K562 (cell line): ENCODE measurements at regions not wholly inside any gene's neighbourhood (a gene's known extent, or its start where the extent isn't known, plus 50 kb on each side); places are given as distances from the start of the nearest gene placed in this dataset.

ENCODE experiments used
- ATAC-seq: fragments of 200-7000 bp; cut with Tn5 transposase; 3 replicates; pipeline ENCODE4 v1.9.1; 2020; ENCODE audit warnings: moderate library complexity
- BruUV-seq: library from RNA; stranded (reverse); fragments of 400-500 nt; replicated peaks from 2 replicates; lab custom pipeline; 2021; lab: Mats Ljungman, UMichigan
- CTCF ChIA-PET: fragments of 300-600 bp; formaldehyde crosslinking; extraction: SDS; loops from one replicate; lab custom pipeline; 2021; ENCODE audit warnings: low intra/inter-chr PET ratio; lab: Yijun Ruan, JAX
- POLR2A ChIA-PET: fragments of 300-600, 350-650 bp; sonication (Branson Sonifier 250); formaldehyde crosslinking; extraction: SDS; loops from one replicate; lab custom pipeline; 2021; ENCODE audit warnings: antibody characterized with exemption, inconsistent platforms; lab: Yijun Ruan, JAX
- DNase-seq, 4 experiments: peaks; one replicate each; pipeline versions ENCODE4 v3.0.0 to v3.0.0-alpha.2; 2011 to 2018; ENCODE audit warnings: low spot score in 3 of 4, mixed read lengths in 3 of 4; ENCODE audit errors: extremely low read depth in 1 of 4
- FAIRE-seq: peaks from 2 replicates; lab custom pipeline; 2011; peaks lifted over from hg19 to GRCh38; lab: Jason Lieb, UNC
- H2AFZ ChIP-seq: 2 replicates; pipeline ENCODE4 v1.6.0; 2011; ENCODE audit warnings: low read depth, low read length, control low read depth, inconsistent platforms
- H3K27ac ChIP-seq: fragments of 200-600 bp; 3 replicates; pipeline ENCODE4 v1.8.0; 2011; ENCODE audit warnings: low read depth, mild to moderate bottlenecking, control low read depth, inconsistent platforms, low read length, moderate library complexity, mixed read lengths; ENCODE audit errors: extremely low read depth
- H3K27me3 ChIP-seq, 2 experiments: fragments of 300-600 bp in 1 of 2; 2 replicates in 1 of 2; 3 replicates in 1 of 2; pipeline versions ENCODE4 v1.6.0 to v1.8.0; 2011; ENCODE audit warnings: inconsistent platforms in 2 of 2, low read length in 2 of 2, mild to moderate bottlenecking in 1 of 2, mixed read lengths in 1 of 2, moderate library complexity in 1 of 2; ENCODE audit not compliant: control insufficient read depth in 2 of 2, insufficient read depth in 2 of 2
- H3K36me3 ChIP-seq: fragments of 300-600 bp; 3 replicates; pipeline ENCODE4 v1.8.0; 2011; ENCODE audit warnings: mild to moderate bottlenecking, low read length, inconsistent platforms; ENCODE audit not compliant: control insufficient read depth, insufficient read depth
- H3K4me1 ChIP-seq, 2 experiments: fragments of 200-600 bp in 1 of 2; replicated peaks in 1 of 2; 2 replicates in 1 of 2; 3 replicates in 1 of 2; pipeline versions ENCODE4 v1.5.1 to v1.8.0; 2011; ENCODE audit warnings: inconsistent platforms in 2 of 2, low read length in 2 of 2, mild to moderate bottlenecking in 1 of 2, mixed read lengths in 1 of 2, moderate library complexity in 1 of 2; ENCODE audit not compliant: control insufficient read depth in 2 of 2, insufficient read depth in 2 of 2
- H3K4me2 ChIP-seq: 2 replicates; pipeline ENCODE4 v1.6.1; 2011; ENCODE audit warnings: low read length, control low read depth, inconsistent platforms, mixed read lengths; ENCODE audit not compliant: insufficient read depth
- H3K4me3 ChIP-seq: fragments of 200-600 bp; sonication (generic), shearing (Covaris generic); 2 replicates; pipeline ENCODE4 v1.5.1; 2016; ENCODE audit warnings: control low read depth, inconsistent platforms
- H3K79me2 ChIP-seq: fragments of 200-600 bp; 3 replicates; pipeline ENCODE4 v1.8.0; 2011; ENCODE audit warnings: low read length, inconsistent platforms; ENCODE audit not compliant: control insufficient read depth, insufficient read depth
- H3K9ac ChIP-seq, 2 experiments: 2 replicates each; pipeline versions ENCODE4 v1.6.0 to v1.6.1; 2011; ENCODE audit warnings: low read depth in 2 of 2, low read length in 2 of 2, control low read depth in 1 of 2, inconsistent platforms in 1 of 2, mild to moderate bottlenecking in 1 of 2, mixed read lengths in 1 of 2; ENCODE audit not compliant: insufficient read depth in 1 of 2
- H3K9me1 ChIP-seq: one replicate; pipeline ENCODE4 v1.6.0; 2011; ENCODE audit warnings: inconsistent platforms, mild to moderate bottlenecking, low read length, moderate library complexity; ENCODE audit not compliant: control insufficient read depth, insufficient read depth
- H3K9me3 ChIP-seq: replicated peaks from 2 replicates; pipeline ENCODE4 v1.5.1; 2011; ENCODE audit warnings: low read depth, low read length, inconsistent platforms; ENCODE audit not compliant: control insufficient read depth, insufficient read depth
- H4K20me1 ChIP-seq: replicated peaks from 2 replicates; pipeline ENCODE4 v1.6.1; 2011; ENCODE audit warnings: low read length, inconsistent platforms, mixed read lengths; ENCODE audit not compliant: control insufficient read depth, insufficient read depth
- CBX5 ChIP-seq: IDR thresholded peaks from 2 replicates; pipeline ENCODE4 v1.6.1; 2014; ENCODE audit warnings: low read depth, borderline replicate concordance
- GABPB2 ChIP-seq: fragments of 250-450 bp; sonication (Bioruptor Pico); conservative IDR thresholded peaks from 2 replicates; pipeline ENCODE4 v1.5.1; 2021; ENCODE audit warnings: mild to moderate bottlenecking
- IFI16 ChIP-seq: fragments of 250-450 bp; sonication (Bioruptor Pico); IDR thresholded peaks from 2 replicates; pipeline ENCODE4 v2.1.2; 2022; ENCODE audit warnings: mild to moderate bottlenecking, inconsistent platforms
- NCOA2 ChIP-seq, 2 experiments: fragments of 450-650 bp; IDR thresholded peaks; 2 replicates each; pipeline ENCODE4 v1.6.1; 2018; ENCODE audit warnings: mild to moderate bottlenecking in 2 of 2, moderate library complexity in 1 of 2; ENCODE audit not compliant: partially characterized antibody in 2 of 2
- NRF1 ChIP-seq, 2 experiments: fragments of 450-650 bp; IDR thresholded peaks in 1 of 2; conservative IDR thresholded peaks in 1 of 2; 2 replicates each; pipeline ENCODE4 v1.6.1; 2014; ENCODE audit warnings: mild to moderate bottlenecking in 2 of 2
- THRAP3 ChIP-seq: fragments of 450-650 bp; IDR thresholded peaks from 2 replicates; pipeline ENCODE4 v1.6.1; 2016; ENCODE audit warnings: mild to moderate bottlenecking, inconsistent platforms, borderline replicate concordance
- WHSC1 ChIP-seq: IDR thresholded peaks from one replicate; pipeline ENCODE4 v1.6.1; 2012; ENCODE audit warnings: low read length, control low read depth, inconsistent platforms
- ZNF354B ChIP-seq: fragments of 250-450 bp; sonication (Bioruptor Pico); IDR thresholded peaks from 2 replicates; pipeline ENCODE4 v1.4.0; 2020
- ZNF586 ChIP-seq: fragments of 450-650 bp; formaldehyde crosslinking; conservative IDR thresholded peaks from 2 replicates; pipeline ENCODE4 v1.4.0; 2020; ENCODE audit warnings: mild to moderate bottlenecking, moderate library complexity
- ZNF589 ChIP-seq: fragments of 200-800 bp; sonication (Bioruptor generic); IDR thresholded peaks from 2 replicates; pipeline ENCODE4 v1.6.1; 2016; ENCODE audit warnings: low read depth, missing genetic modification characterization, missing compliant biosample characterization
- ZNF695 ChIP-seq: fragments of 450-650 bp; formaldehyde crosslinking; IDR thresholded peaks from 2 replicates; pipeline ENCODE4 v1.4.0; 2020; ENCODE audit warnings: mild to moderate bottlenecking, moderate library complexity
- WGBS: fragments of 100-300 bp; shearing (Covaris generic); methylation state at CpG from one replicate; pipeline ENCODE4 v1.1.6; 2016; ENCODE audit warnings: low coverage, mixed read lengths; ENCODE audit not compliant: insufficient coverage; ENCODE audit errors: missing lambda C conversion rate; 5-methylcytosine and 5-hydroxymethylcytosine counted together
- in situ Hi-C: fragments of 300-500 bp; cut with MboI; formaldehyde crosslinking; loops from 4 replicates; pipeline ENCODE4 v1.15.0; 2018; ENCODE audit warnings: inconsistent platforms, mixed read lengths
- intact Hi-C: fragments of 100-400 bp; cut with micrococcal nuclease; formaldehyde crosslinking; loops from 2 replicates; pipeline ENCODE4 v1.14.2; 2022
- TF ChIP-seq, protein P1 (sequence below): fragments of 250-450 bp; sonication (Bioruptor Pico); IDR thresholded peaks from 2 replicates; pipeline ENCODE4 v1.4.0; 2020
- TF ChIP-seq, protein P2 (sequence below): fragments of 450-650 bp; formaldehyde crosslinking; IDR thresholded peaks from 2 replicates; pipeline ENCODE4 v1.4.0; 2022; ENCODE audit warnings: mild to moderate bottlenecking, moderate library complexity
- TF ChIP-seq, protein P3 (sequence below), 3 experiments: fragments of 200-800 bp in 1 of 3; sonication (Bioruptor generic) in 1 of 3; sonication (generic) in 1 of 3; formaldehyde crosslinking in 1 of 3; IDR thresholded peaks; 2 replicates each; pipeline versions ENCODE4 v1.6.1 to v1.8.0; 2016 to 2022; ENCODE audit warnings: mild to moderate bottlenecking in 2 of 3, missing compliant biosample characterization in 2 of 3, missing genetic modification characterization in 2 of 3, missing genetic modification reagents in 1 of 3

DNA sequence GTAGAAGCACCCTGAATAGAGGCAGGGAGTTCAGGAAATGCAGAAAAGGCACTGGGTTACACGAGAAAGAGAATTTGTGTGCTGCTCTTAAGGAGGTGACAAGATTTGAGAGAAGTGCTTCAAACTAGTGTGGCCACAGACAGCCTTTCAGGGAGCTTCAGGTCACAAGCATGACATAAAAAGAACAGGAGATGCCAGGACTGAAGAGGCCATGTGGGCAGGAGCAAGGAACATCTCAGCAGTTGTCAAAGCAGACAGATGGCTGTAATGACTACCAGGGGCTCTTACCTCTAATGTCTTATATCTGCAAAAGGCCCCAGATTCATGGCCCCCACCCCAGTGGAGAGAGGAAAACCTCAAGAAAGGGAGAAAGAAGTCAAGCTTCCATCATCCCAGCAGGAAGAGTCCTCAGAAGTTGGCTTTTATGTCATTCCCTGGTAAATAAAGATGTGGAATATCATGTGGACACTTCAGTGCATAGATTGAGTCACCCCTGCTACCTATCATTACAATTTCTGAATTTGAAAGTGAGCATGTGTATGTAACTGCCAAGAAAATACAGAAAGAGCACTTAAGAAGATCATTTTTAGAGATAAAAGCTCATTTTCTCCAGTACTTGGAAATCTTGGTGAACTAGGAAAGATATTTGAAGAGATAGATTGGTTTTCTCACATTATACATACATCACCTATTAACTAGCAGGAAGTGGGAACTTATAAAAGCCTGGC lies 214.4 kb upstream of the RORB start:
- no peak for ATAC-seq
- H3K27ac ChIP-seq: no peak overlapping the region
- no peak for TF ChIP-seq ZNF695
- TF ChIP-seq CBX5: no peak
- no peak for TF ChIP-seq ZNF589 (CRISPR knock-in tag)
- no peak for TF ChIP-seq THRAP3
- TF ChIP-seq GABPB2 (CRISPR knock-in tag): no peak
- TF ChIP-seq NCOA2 (IDR thresholded peaks at IDR 0.05; ENCODE audit: partially characterized antibody in 2 of 2): no peak
- no peak for TF ChIP-seq IFI16 (CRISPR knock-in tag)
- TF ChIP-seq, protein P1, sequence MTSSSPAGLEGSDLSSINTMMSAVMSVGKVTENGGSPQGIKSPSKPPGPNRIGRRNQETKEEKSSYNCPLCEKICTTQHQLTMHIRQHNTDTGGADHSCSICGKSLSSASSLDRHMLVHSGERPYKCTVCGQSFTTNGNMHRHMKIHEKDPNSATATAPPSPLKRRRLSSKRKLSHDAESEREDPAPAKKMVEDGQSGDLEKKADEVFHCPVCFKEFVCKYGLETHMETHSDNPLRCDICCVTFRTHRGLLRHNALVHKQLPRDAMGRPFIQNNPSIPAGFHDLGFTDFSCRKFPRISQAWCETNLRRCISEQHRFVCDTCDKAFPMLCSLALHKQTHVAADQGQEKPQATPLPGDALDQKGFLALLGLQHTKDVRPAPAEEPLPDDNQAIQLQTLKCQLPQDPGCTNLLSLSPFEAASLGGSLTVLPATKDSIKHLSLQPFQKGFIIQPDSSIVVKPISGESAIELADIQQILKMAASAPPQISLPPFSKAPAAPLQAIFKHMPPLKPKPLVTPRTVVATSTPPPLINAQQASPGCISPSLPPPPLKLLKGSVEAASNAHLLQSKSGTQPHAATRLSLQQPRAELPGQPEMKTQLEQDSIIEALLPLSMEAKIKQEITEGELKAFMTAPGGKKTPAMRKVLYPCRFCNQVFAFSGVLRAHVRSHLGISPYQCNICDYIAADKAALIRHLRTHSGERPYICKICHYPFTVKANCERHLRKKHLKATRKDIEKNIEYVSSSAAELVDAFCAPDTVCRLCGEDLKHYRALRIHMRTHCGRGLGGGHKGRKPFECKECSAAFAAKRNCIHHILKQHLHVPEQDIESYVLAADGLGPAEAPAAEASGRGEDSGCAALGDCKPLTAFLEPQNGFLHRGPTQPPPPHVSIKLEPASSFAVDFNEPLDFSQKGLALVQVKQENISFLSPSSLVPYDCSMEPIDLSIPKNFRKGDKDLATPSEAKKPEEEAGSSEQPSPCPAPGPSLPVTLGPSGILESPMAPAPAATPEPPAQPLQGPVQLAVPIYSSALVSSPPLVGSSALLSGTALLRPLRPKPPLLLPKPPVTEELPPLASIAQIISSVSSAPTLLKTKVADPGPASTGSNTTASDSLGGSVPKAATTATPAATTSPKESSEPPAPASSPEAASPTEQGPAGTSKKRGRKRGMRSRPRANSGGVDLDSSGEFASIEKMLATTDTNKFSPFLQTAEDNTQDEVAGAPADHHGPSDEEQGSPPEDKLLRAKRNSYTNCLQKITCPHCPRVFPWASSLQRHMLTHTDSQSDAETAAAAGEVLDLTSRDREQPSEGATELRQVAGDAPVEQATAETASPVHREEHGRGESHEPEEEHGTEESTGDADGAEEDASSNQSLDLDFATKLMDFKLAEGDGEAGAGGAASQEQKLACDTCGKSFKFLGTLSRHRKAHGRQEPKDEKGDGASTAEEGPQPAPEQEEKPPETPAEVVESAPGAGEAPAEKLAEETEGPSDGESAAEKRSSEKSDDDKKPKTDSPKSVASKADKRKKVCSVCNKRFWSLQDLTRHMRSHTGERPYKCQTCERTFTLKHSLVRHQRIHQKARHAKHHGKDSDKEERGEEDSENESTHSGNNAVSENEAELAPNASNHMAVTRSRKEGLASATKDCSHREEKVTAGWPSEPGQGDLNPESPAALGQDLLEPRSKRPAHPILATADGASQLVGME (CRISPR knock-in tag): no peak
- TF ChIP-seq, protein P2, sequence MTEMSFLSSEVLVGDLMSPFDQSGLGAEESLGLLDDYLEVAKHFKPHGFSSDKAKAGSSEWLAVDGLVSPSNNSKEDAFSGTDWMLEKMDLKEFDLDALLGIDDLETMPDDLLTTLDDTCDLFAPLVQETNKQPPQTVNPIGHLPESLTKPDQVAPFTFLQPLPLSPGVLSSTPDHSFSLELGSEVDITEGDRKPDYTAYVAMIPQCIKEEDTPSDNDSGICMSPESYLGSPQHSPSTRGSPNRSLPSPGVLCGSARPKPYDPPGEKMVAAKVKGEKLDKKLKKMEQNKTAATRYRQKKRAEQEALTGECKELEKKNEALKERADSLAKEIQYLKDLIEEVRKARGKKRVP: no peak
- no peak for TF ChIP-seq WHSC1
- TF ChIP-seq ZNF354B: no peak
- TF ChIP-seq, protein P3, sequence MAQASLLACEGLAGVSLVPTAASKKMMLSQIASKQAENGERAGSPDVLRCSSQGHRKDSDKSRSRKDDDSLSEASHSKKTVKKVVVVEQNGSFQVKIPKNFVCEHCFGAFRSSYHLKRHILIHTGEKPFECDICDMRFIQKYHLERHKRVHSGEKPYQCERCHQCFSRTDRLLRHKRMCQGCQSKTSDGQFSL (CRISPR knock-in tag; IDR thresholded peaks at IDR 0.05): no peak
- TF ChIP-seq, protein P3 (tag; IDR thresholded peaks at IDR 0.05): no peak
- TF ChIP-seq ZNF586 (CRISPR knock-in tag): no peak
- no peak for TF ChIP-seq NRF1 (conservative IDR thresholded peaks at IDR 0.05 in 1 of 2, IDR thresholded peaks at IDR 0.05 in 1 of 2)

More for the DNA sequence above, 214.4 kb upstream of the RORB start:
- Histone ChIP-seq H3K27me3 (no peaks in the 10 kb centered on the region), H3K79me2 (no peaks in the 10 kb centered on the region), H3K4me1 (no peaks in the 10 kb centered on the region), H4K20me1 (no peaks in the 10 kb centered on the region), H3K4me3 (no peak overlapping the region), H2AFZ (no peak overlapping the region), H3K9me1 (no peaks in the 10 kb centered on the region), H3K36me3 (no peaks in the 10 kb centered on the region), H3K9ac (no peak overlapping the region), H3K4me2 (no peak overlapping the region), H3K9me3 (no peaks in the 10 kb centered on the region)
- in situ Hi-C loops: no loop called here
- ChIA-PET CTCF (no interaction called here), POLR2A (no interaction called here)
- no peak for FAIRE-seq
- BruUV-seq: no TSS peak
- WGBS: 0% methylated on average over 1 of the region's 1 CpG
- intact Hi-C loops: no loop called here
- DNase-seq: no peak
